ENCODE measurements at regions not wholly inside any gene's neighbourhood (a gene's known extent, or its start where the extent isn't known, plus 50 kb on each side); places are given as distances from the start of the nearest gene placed in this dataset.

- TF ChIP-seq CTCF (IDR thresholded peaks at IDR 0.05; ENCODE audit: low read length): no peak
- TF ChIP-seq EZH2phosphoT487 (IDR thresholded peaks at IDR 0.05; ENCODE audit: low read length): no peak
- TF ChIP-seq EZH2 (optimal IDR thresholded peaks at IDR 0.05; ENCODE audit: low read depth, low read length): no peak
These were observed 317.3 kb downstream of the ZNF536 start for GRCh38 chr19:30689474-30689873.

All from MM.1S (cell line).